Stimulated activated naive CD8-positive, alpha-beta T cell treated with anti-CD3 and anti-CD28 coated beads, Interleukin-15, Interleukin-2, amounts not matched to agents 100 U/mL and 50 U/mL, for 24 hours (primary cell): ENCODE measurements at regions not wholly inside any gene's neighbourhood (a gene's known extent, or its start where the extent isn't known, plus 50 kb on each side); places are given as distances from the start of the nearest gene placed in this dataset.
"Not testable (repeated sequence)": the region's sequence is repeated elsewhere in the genome, so short reads cannot be mapped to it uniquely, and the experiment has no call there.

Source experiments
- ATAC-seq: fragments of 150-1000 bp; cut with Tn5 transposase; one replicate; pipeline ENCODE4 v1.10.0; 2021
- DNase-seq: peaks from one replicate; pipeline ENCODE4 v3.0.0; 2021

GRCh38 chr2:111251711-111252110, 131.0 kb downstream of the BCL2L11 start:
- DNase-seq, result no peak
- ATAC-seq, result no peak

DNA sequence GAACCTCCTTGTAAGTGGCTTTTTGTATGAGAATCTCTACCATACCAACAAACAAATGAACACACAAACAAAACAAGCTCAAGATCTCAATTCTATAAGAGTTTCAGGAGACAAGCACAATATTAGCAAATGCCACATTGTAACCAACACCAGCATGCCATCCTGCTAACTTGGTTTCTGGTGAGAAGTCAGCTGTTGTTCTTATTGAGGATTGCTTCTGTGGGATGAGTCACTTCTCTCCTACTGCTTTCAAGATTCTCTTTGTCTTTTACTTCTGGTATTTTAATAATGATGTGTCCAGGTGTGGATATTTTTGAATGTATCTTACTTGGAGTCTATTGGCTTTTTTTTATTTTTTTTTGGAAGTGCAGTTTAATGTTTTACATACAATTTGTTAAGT, 131.7 kb downstream of the BCL2L11 start:
- DNase-seq (no peak), ATAC-seq (no peak)

DNA sequence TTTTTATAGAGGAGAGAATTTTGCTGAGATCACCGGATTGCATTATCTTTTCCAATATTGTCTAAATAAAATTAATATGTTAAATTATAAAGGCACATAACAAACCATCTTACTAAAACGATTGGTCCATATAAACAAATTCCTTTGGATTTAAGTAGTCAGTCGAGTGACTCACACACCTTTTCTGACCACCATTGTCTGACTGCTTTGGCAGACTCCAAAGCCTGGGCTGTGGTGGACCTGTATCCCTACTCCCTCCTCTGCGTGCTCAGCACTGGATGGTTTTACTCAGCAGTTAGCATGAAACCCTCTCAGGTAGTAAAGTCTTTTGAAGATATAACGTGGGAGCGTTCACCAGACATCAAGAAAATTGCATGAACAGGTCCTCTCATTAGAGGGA, 134.2 kb downstream of the BCL2L11 start:
- not testable (repeated sequence) for DNase-seq, ATAC-seq

DNA sequence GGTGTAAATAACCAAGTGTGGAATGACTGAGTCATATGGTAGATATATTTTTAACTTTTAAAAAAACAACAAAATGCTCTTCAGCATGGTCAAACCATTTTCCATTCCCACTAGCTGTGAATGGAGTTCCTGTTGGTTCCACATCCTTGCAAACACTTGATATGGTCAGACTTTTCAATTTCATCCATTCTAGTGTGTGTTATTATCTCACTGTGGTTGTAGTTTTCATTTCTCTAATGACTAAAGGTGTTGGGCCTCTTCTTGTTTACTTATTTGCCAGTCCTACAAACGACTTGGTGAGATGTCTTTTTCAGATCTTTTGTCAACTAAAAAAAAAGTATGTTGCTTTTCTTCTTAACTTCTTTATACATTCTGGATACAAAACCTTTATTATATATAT, 135.9 kb downstream of the BCL2L11 start:
- not testable (repeated sequence) for ATAC-seq, DNase-seq

DNA sequence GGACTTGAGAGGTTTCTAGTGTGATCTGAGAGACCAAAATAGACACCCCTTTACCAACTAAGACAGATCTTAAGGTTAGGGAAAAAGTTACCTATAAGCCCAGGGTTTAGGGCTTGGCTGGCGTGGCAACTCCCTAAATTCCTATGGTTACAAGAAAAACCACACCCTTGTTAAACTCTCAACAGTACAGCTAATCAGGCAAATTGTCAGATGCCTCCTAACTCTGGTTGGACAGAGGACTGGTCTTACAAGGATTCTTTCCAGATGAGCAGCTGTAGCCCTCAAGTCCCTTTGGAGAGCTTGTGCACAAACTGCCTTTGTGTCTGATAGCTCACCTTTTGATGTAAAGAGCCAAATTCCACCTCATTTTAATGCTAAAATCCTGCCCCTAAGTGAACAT, 136.9 kb downstream of the BCL2L11 start:
- not testable (repeated sequence) for ATAC-seq, DNase-seq

- peak; percentile 73 for ATAC-seq
- not testable (repeated sequence) for DNase-seq
These were observed 137.6 kb downstream of the BCL2L11 start for GRCh38 chr2:111258318-111258717.

DNA sequence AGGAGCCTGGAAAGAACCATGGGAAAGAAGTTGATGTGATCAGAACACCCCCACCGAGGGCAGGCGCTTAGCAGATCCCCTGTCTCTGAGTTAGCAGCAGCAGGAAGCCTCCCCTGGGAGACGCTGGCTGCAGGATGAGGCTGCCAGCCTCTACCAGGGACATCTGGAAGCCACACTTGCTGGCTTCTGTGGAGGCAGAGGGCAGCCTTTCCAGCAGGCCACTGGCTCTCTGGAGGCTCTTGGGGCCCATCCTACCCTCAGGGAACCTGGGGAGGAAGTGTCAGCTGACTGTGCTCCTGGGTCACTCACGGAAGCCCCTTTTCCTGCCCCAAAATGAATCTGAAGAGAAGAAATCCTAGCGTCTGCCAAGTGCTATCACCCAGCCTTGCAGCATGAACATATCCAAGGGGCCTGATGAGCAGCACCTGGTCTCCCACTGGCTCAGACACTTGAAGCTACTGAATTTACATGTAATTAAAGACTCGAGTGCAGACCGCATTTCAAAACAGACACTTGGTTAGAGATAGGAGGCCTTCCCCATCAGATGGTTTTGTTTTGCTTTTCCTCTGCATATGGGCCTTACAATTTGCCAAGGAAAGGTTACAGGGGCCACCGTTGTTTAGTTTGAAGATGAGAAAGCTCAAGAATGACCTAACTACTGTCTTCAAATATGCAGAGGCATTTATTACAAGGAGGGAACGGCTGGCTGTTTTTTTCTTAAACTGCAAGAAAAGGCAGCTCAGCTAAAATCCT, 142.1 kb downstream of the BCL2L11 start:
- not testable (repeated sequence) for DNase-seq, ATAC-seq

GRCh38 chr2:111263380-111264017, 142.8 kb downstream of the BCL2L11 start:
- not testable (repeated sequence) for DNase-seq, ATAC-seq

DNA sequence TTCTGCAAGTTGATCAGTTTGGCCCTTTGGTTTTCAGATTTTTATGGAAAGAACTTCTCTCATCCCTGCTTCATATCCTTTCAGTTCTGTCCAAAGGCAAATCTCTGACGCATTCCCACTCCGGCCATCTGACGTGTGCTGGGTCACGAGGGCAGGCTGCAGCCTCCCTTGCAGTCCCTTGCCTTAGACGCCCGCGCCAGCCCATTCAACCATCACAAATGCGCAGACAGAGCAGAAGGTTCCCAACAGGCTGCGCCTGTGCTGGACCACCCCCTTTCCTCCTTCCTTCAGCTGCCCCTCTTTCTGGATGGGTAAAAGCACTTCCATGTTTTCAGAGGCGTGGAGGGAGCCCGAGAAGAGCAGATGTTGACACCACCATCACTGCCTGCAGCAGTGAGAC, 144.2 kb downstream of the BCL2L11 start:
- ATAC-seq, DNase-seq: not testable (repeated sequence)

DNA sequence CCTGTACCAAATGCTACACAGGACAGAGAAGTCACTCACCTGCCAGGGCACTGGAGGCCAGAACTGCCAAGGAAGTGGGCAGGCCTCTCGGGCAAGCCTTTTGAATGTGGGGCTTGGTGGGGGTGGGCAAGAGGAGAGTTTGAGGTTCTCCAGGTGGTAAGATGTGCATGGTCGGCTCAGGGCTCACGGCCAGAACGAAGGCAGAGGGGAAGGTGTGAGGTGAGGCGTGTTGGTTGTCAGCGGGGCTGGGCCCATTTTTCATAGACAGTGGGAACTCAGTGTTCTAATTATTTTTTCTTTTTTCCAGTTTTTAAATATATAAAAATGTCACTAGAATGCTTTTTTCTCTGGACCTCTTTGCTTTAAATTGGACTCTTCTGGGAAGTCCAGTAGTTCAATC, 145.8 kb downstream of the BCL2L11 start:
- not testable (repeated sequence) for ATAC-seq

DNA sequence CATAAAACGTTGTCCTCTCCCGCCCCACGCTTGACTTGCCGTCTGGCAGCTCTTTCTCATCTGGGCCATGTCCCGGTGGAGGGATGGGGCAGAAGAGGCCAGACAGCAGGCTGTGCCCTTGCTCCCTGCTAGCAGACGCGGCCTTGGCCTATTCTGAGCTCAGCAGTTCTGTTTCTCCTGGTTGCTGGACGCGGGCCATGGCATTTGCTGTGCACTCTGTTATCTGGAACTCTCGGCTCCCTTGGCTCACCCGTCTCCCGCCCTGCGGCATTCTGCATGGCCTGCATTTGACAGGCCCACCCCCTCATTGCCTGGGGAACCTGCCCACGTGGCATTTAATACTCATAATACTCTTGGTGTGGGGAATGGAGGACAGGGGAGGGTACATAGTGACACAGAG, 146.3 kb downstream of the BCL2L11 start:
- DNase-seq, result not testable (repeated sequence)

More for the DNA sequence above, 145.8 kb downstream of the BCL2L11 start:
- not testable (repeated sequence) for DNase-seq

DNA sequence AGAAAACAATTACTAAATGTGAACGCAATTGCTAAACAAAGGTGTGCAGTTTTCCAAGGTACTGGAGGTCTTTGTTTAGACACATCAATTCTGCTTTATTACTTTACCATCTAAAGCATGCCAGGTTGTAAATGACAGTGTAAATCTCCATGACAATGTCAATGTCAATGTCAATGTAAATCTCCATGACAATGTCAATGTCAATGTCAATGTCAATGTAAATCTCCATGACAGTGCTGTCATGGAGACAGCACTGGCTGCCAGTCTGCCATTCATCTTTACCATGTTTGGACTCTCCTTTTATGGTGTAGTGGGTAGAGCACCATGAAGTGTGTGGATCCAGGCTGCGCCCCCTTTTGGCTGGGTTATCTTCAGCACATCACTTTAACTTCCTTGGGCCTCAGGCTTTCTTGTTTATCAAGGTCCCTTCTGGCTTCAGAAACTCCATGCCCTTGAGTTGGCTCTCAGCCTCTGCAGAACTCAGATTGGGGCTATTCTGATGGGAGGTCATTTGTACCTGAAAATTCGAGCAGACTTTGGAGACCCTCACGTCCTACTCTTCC, 149.1 kb downstream of the BCL2L11 start:
- DNase-seq, ATAC-seq: not testable (repeated sequence)

More for the DNA sequence above, 146.3 kb downstream of the BCL2L11 start:
- ATAC-seq, result not testable (repeated sequence)

GRCh38 chr2:111270569-111270968, 149.9 kb downstream of the BCL2L11 start:
- not testable (repeated sequence) for DNase-seq, ATAC-seq

- peak; percentile 81 for ATAC-seq
- not testable (repeated sequence) for DNase-seq
These were observed 151.1 kb downstream of the BCL2L11 start for GRCh38 chr2:111271647-111272304.

GRCh38 chr2:111273007-111273406, 152.3 kb downstream of the BCL2L11 start:
- ATAC-seq, DNase-seq: not testable (repeated sequence)

GRCh38 chr2:111275047-111275853, 154.5 kb downstream of the BCL2L11 start:
- not testable (repeated sequence) for DNase-seq, ATAC-seq

DNA sequence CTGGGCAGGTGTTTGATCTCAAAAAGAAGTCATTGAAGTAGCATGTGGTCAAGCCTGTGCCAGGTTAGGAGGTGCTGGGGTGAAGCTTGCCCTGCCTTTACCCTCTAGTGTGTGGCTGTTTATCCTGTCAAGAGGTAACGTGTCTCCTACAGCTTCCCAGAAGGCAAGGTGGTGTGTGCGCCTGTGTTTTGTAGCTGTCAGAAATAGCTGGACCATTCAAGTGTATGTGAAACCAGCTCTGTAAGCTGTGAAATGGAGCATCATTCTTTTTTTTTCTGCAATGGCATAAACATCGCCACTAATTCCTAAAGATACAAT, 155.1 kb downstream of the BCL2L11 start:
- not testable (repeated sequence) for ATAC-seq, DNase-seq

DNA sequence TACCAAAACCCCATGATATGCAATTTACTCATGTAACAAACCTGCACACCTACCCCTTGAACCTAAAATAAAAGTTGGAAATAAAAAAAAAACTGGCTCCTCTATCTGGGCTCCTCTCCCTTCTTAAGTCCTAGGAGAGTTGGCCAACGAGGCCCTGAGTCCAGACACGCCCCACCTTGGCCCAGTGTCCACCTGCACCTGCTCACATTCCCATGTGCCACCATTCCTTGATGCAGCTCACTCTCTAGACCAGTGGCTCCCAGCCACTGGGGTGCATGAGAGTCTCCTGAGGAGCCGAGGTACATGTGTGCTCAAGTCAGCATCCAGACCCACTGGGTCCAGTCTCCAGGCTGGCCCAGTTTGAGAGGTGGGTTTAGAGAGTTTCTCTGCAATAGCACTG, 157.4 kb downstream of the BCL2L11 start:
- DNase-seq, ATAC-seq: not testable (repeated sequence)

- DNase-seq, ATAC-seq: not testable (repeated sequence)
These were observed 160.1 kb downstream of the BCL2L11 start for GRCh38 chr2:111280709-111281286.

- DNase-seq, result not testable (repeated sequence)
- ATAC-seq, result peak; percentile 81
These were observed 161.4 kb downstream of the BCL2L11 start for GRCh38 chr2:111282162-111282561.
